KMS-11 (cell line): ENCODE measurements at regions not wholly inside any gene's neighbourhood (a gene's known extent, or its start where the extent isn't known, plus 50 kb on each side); places are given as distances from the start of the nearest gene placed in this dataset.

ENCODE experiments used
- H2AFZ ChIP-seq: fragments of 200-600 bp; sonication (generic); 2 replicates; pipeline ENCODE4 v1.6.1; 2016; ENCODE audit warnings: antibody characterized with exemption, mixed run types, low read depth
- H3K27ac ChIP-seq: fragments of 200-600 bp; sonication (generic); 2 replicates; pipeline ENCODE4 v1.6.1; 2016; ENCODE audit warnings: mild to moderate bottlenecking, mixed run types
- H3K27me3 ChIP-seq: fragments of 200-600 bp; sonication (generic); 2 replicates; pipeline ENCODE4 v1.6.1; 2017; ENCODE audit warnings: mild to moderate bottlenecking, low read depth, mixed run types, moderate library complexity; ENCODE audit not compliant: insufficient read depth
- H3K36me3 ChIP-seq: fragments of 200-600 bp; sonication (generic); 2 replicates; pipeline ENCODE4 v1.6.1; 2017; ENCODE audit warnings: mild to moderate bottlenecking, mixed run types; ENCODE audit not compliant: insufficient read depth
- H3K4me1 ChIP-seq: fragments of 200-600 bp; sonication (generic); 2 replicates; pipeline ENCODE4 v1.6.1; 2016; ENCODE audit warnings: mild to moderate bottlenecking, low read depth, mixed run types; ENCODE audit not compliant: poor library complexity, severe bottlenecking
- H3K4me2 ChIP-seq: fragments of 200-600 bp; sonication (generic); 2 replicates; pipeline ENCODE4 v1.7.0; 2016; ENCODE audit warnings: mild to moderate bottlenecking, mixed run types
- H3K4me3 ChIP-seq: fragments of 200-600 bp; sonication (generic); IDR thresholded peaks from 2 replicates; pipeline ENCODE4 v1.6.1; 2017; ENCODE audit warnings: low read depth, low read length, mixed read lengths; ENCODE audit not compliant: insufficient read depth
- H3K79me2 ChIP-seq: fragments of 200-600 bp; sonication (generic); 2 replicates; pipeline ENCODE4 v1.6.1; 2016; ENCODE audit warnings: low read depth, mixed run types; ENCODE audit not compliant: insufficient read depth
- H3K9ac ChIP-seq: fragments of 200-600 bp; sonication (generic); 2 replicates; pipeline ENCODE4 v1.6.1; 2016; ENCODE audit warnings: mild to moderate bottlenecking, mixed run types
- H4K20me1 ChIP-seq: fragments of 200-600 bp; sonication (generic); 2 replicates; pipeline ENCODE4 v1.6.1; 2016; ENCODE audit warnings: mild to moderate bottlenecking, mixed run types; ENCODE audit not compliant: insufficient read depth
- CTCF ChIP-seq: fragments of 200-600 bp; sonication (generic); conservative IDR thresholded peaks from 2 replicates; pipeline ENCODE4 v1.6.1; 2017; ENCODE audit warnings: low read depth, mild to moderate bottlenecking, antibody characterized with exemption, low read length, moderate library complexity, mixed read lengths

- Histone ChIP-seq H3K4me3 (no peak overlapping the region), H2AFZ (no peak overlapping the region), H3K79me2 (no peaks in the 10 kb centered on the region), H3K4me2 (no peak overlapping the region), H3K36me3 (no peaks in the 10 kb centered on the region), H3K9ac (no peak overlapping the region), H4K20me1 (no peaks in the 10 kb centered on the region), H3K27ac (no peak overlapping the region), H3K4me1 (no peaks in the 10 kb centered on the region), H3K27me3 (no peaks in the 10 kb centered on the region)
- no peak for TF ChIP-seq CTCF
These were observed 289.4 kb downstream of the CMPK2 start for GRCh38 chr2:6576302-6576701.

- Histone ChIP-seq H3K4me2 (no peak overlapping the region), H3K9ac (no peak overlapping the region), H2AFZ (no peak overlapping the region), H3K27me3 (no peaks in the 10 kb centered on the region), H3K79me2 (no peaks in the 10 kb centered on the region), H4K20me1 (no peaks in the 10 kb centered on the region), H3K36me3 (no peaks in the 10 kb centered on the region), H3K4me3 (no peak overlapping the region), H3K4me1 (no peaks in the 10 kb centered on the region), H3K27ac (no peak overlapping the region)
- TF ChIP-seq CTCF = no peak
These were observed 287.7 kb downstream of the CMPK2 start for GRCh38 chr2:6577960-6578359.

- Histone ChIP-seq H3K9ac (no peak overlapping the region), H2AFZ (no peak overlapping the region), H3K27ac (no peak overlapping the region), H3K4me1 (no peaks in the 10 kb centered on the region), H3K36me3 (no peaks in the 10 kb centered on the region), H3K79me2 (no peaks in the 10 kb centered on the region), H3K4me2 (no peak overlapping the region), H3K4me3 (no peak overlapping the region), H3K27me3 (no peaks in the 10 kb centered on the region), H4K20me1 (no peaks in the 10 kb centered on the region)
- no peak for TF ChIP-seq CTCF
These were observed 287.3 kb downstream of the CMPK2 start for GRCh38 chr2:6578416-6578815.

GRCh38 chr2:6579281-6579680 is 286.4 kb downstream of the CMPK2 start:
- no peaks in the 10 kb centered on the region for H3K36me3 ChIP-seq
- H3K4me3 ChIP-seq = no peak overlapping the region
- no peak overlapping the region for H3K27ac ChIP-seq
- no peaks in the 10 kb centered on the region for H3K27me3 ChIP-seq
- H3K79me2 ChIP-seq = no peaks in the 10 kb centered on the region
- H2AFZ ChIP-seq = no peak overlapping the region
- no peak overlapping the region for H3K9ac ChIP-seq
- H3K4me1 ChIP-seq = no peaks in the 10 kb centered on the region
- H4K20me1 ChIP-seq = no peaks in the 10 kb centered on the region
- no peak overlapping the region for H3K4me2 ChIP-seq
- no peak for TF ChIP-seq CTCF

GRCh38 chr2:6580982-6581381 is 284.7 kb downstream of the CMPK2 start:
- Histone ChIP-seq H3K9ac (no peak overlapping the region), H3K4me2 (no peak overlapping the region)

More at GRCh38 chr2:6580982-6581381, 284.7 kb downstream of the CMPK2 start:
- no peak overlapping the region for H3K27ac ChIP-seq
- no peak for TF ChIP-seq CTCF
- H3K4me3 ChIP-seq = no peak overlapping the region
- no peak overlapping the region for H2AFZ ChIP-seq
- no peaks in the 10 kb centered on the region for H3K4me1 ChIP-seq
- no peaks in the 10 kb centered on the region for H3K27me3 ChIP-seq
- H4K20me1 ChIP-seq = no peaks in the 10 kb centered on the region
- no peaks in the 10 kb centered on the region for H3K79me2 ChIP-seq
- H3K36me3 ChIP-seq = no peaks in the 10 kb centered on the region
